Stimulated activated CD4-positive, alpha-beta T cell treated with anti-CD3 and anti-CD28 coated beads, Interleukin-2, amount 100 ng/mL, for 48 hours (primary cell): ENCODE measurements at regions not wholly inside any gene's neighbourhood (a gene's known extent, or its start where the extent isn't known, plus 50 kb on each side); places are given as distances from the start of the nearest gene placed in this dataset.

Experiments used
- DNase-seq, 2 donors: peaks; one replicate each; pipeline ENCODE4 v3.0.0-alpha.2; 2020

DNA sequence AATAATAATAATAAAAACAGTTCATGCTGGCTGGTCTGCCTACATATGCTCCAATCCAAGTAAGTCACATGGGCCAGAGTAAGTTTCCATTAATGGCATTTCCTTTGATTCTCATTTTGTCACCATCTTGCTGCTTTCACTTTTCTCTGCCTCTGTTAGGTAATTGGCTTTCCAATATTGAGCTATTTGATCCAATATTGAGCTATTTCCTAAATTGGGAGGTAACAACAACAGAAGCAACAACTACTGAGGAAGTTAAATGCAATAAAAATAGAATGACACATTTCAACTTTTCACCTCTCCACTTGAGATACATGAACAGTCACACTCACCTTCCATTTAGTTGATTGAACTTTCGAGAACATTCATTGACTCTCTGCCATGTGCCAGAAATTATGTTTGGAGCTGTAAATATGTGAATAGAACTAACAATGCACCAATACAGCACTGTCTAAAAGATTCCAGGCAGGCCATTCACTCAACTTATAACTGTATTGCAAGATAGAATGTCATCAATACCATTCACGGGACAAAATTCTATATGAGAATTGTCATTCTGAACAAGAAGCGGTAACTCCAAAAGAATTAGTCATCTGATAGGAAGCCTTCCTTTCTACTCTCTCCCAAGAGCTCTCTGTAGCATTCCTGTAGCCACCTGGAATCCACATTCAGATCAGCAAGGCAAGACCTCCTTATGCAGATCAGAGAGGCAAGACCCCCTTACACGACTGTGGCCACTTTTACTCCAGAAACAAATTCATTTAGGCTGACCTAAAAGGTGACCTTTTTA lies 136.4 kb downstream of the PHLDA1 start:
- DNase-seq, result no peak

DNA sequence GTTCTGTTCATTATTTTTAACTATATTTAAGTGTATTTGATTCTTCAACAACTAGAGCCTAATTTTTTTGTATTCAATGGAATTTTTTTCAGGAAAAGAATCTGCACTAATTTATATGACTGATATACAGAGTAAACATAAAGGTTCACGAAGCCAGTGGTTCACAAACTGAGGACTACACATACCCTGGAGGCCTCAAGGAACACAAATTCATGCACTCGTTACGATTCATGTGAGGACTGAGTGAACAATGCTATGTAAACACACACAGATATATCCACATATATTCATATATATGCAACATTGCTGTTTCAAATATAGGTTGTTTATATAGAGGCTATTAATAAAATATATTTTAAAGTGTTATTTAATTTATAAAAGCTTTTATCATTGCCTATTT lies 137.8 kb downstream of the PHLDA1 start:
- DNase-seq, result no peak

- no peak for DNase-seq
Observed at GRCh38 chr12:75892731-75893408, 138.7 kb downstream of the PHLDA1 start.

GRCh38 chr12:75891072-75891471 lies 140.5 kb downstream of the PHLDA1 start:
- no peak for DNase-seq

DNA sequence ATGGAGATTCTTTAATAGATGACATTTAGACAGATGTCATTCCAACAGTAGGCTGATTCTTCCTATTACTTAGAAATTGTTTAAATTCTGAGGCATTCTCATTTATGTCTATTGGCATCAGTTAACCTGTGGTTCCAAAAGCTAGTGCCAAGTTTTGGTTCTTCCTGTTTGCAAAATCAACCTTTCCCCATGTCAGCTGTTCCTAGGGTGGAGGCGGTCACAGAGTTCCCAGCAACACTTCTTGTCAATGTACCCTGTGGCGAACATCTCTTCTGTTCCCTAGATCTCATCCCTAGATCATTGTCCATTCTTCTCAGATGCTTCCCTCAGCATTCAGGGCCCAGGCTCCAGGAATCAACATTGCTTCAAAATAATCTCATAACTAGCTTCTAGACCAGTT lies 140.9 kb downstream of the PHLDA1 start:
- no peak for DNase-seq

- DNase-seq, result no peak
Observed at GRCh38 chr12:75890141-75890540, 141.4 kb downstream of the PHLDA1 start.

DNA sequence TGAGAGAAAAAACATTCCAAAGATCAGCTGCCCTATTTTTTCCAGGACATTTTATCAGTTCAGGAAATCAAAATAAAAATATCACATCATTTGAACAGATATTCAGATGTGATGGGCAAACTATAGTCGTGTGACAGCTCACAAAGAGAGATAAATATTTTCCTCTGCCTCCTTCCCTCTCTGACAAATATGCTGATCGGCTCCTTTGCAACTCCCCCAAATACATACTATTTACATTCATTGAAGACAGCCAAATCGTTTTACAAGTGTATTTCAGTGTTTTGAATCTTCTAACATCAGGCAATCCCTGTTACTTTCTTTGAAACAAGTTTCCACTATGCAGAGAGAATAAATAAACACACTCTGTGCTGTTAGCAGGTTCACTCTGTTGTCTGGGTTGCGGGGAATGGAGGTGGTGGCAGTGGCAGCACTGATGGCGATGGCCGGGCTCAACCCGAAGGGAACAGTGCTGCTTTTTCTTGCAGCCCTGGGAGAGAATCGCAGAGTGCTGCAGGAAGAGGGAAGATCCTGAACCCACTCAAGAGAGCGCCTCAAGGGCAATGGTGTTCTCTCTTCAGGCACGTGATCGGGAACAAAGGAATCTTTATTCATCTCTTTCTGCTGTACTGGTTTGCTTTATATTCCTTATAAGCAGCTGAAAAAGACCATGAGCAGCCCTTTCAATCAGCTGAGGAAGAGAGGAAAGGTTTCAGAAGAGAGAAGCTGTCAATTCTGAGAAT lies 142.5 kb downstream of the PHLDA1 start:
- no peak for DNase-seq

DNA sequence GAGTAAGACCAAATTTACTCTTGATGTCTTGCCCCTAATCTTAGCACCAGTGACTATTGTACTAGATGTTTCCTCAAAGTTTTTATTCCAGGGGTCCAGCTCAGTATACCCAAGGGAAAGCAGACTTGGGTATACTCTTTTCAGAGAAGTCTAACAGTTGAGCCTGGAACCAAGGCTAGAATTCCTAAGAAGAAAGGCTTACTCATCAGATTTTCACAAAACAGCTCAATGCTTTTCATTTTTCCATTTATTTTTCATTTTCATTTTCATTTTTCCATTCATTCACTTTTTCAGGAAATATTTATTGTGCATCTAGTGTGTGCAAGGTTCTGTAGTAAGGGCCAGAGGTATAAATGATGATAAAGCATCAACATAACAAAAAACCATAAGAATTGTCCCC lies 143.2 kb downstream of the PHLDA1 start:
- no peak for DNase-seq

GRCh38 chr12:75887979-75888378 lies 143.6 kb downstream of the PHLDA1 start:
- DNase-seq, result no peak

DNA sequence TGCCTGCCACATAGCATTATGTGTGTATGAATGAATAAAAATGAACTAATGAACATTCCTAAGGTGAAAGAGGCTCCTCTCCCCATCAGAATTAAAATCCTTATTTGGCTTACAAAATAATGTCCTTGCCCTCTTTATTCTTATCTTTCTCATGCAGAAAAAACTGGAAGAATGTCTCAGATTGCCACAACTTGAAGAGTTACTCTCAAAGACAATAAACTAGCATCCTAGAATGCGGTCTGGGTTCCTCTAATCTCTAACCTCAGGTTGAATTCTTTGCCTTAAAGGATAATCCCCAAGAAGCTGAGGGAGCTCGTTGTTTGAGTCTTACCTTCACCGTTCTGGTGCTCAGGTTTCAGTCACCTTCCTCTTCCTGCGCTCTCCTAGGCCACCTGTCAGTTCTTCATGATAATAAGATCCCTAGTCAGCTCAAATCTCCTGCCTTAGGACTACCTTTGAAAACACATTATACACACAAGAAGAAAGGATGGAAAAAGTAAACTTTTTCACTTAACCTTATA lies 147.1 kb downstream of the PHLDA1 start:
- DNase-seq, result no peak

- DNase-seq, result no peak
Observed at GRCh38 chr12:75883241-75883640, 148.3 kb downstream of the PHLDA1 start.

GRCh38 chr12:75882421-75882820 lies 149.2 kb downstream of the PHLDA1 start:
- no peak for DNase-seq

DNA sequence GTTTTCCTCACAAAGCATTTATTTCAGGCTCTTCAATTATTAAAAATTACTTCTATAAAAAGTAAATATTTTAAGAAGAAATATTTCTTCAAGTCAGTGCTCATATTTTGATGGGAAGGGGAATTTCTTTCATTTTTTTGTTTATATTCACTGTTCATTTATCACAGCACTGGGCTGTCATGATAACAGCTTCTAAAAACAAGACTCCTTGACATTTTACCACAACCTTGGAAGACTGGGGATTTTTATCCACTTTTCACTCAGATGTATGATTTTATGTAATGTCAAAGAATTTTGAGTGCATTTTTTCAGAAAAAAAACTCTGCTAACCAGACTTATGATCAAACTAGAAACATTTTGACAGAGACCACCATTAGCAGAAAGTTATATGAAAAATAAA lies 149.7 kb downstream of the PHLDA1 start:
- DNase-seq, result no peak

DNA sequence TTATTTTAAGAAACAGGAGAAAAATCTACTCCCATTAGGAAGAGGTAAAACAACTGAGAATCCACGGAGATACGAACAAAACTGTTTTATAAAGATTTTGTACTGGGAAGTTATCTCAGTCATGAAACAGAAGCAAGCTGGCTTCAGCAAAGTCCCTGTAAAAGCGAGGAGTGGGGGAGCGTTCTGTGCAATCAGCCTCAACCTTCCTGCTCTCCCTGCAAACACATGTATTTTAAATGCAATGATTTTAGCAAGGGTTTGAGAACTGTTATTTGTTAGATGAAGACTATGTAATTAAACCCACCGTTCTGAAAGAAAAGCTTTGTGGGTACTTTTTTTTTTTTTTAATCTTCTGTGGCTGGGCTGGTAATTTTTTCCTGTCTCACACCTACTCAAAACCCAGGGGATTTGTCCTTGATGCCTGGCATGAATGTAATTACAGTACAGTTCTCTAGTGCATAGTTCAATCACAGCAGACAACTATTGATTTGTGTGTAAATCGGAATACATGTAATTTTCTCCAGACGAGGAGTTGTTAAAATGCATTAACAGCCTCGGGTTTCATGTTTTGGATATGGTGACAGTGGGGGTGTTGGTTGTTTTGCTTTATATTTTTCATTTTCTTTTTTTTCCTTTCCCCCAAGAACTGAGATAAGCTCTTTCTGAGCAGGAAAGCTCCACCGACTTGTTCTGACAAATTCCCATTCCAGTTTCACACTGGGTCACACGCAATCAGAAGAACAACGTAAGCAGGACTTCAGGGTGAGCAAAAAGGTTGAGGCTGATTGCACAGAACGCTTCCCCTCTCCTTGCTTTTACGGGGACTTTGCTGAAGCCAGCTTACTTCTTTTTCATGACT lies 153.6 kb downstream of the PHLDA1 start:
- DNase-seq, result no peak

- DNase-seq, result no peak
Observed at GRCh38 chr12:75876832-75877762, 154.5 kb downstream of the PHLDA1 start.

DNA sequence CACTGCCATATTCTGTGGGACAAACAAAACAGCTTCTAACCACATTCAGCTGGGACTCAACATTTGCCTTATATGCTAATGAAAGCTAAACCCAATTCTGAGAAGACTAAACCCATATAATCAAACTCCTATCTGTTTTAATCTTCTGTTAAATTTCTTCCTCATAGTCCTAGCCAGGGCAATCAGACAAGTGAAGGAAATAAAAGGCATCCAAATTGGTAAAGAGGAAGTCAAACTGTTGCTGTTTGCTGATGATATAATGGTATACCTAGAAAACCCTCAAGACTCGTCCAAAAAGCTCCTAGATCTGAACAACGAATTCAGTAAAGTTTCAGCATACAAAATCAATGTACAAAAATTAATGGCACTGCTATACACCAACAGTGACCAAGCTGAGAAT lies 157.1 kb downstream of the PHLDA1 start:
- DNase-seq, result no peak

DNA sequence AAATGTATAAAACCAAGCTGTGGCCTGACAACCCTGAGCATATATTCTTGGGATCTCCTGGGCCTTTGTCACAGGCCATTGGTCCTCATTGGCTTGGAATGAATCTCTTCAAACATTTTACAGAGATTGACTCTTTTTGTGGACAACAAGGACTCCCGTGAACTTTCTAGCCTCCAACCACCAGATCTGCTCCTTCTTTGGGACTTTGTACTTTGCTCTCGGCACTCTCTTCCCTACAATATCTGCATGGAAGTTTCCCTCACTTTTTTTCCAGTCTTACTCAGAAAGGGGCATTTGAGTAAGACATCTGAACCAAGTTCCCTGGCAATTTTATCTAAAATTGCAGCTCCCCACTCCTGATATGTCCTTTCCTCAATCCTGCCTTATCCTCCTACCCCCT lies 158.8 kb downstream of the PHLDA1 start:
- no peak for DNase-seq

- DNase-seq, result no peak
Observed at GRCh38 chr12:75870878-75871277, 160.7 kb downstream of the PHLDA1 start.

GRCh38 chr12:75868501-75868900 lies 163.1 kb downstream of the PHLDA1 start:
- DNase-seq, result no peak

- no peak for DNase-seq
Observed at GRCh38 chr12:75865315-75865714, 166.3 kb downstream of the PHLDA1 start.

DNA sequence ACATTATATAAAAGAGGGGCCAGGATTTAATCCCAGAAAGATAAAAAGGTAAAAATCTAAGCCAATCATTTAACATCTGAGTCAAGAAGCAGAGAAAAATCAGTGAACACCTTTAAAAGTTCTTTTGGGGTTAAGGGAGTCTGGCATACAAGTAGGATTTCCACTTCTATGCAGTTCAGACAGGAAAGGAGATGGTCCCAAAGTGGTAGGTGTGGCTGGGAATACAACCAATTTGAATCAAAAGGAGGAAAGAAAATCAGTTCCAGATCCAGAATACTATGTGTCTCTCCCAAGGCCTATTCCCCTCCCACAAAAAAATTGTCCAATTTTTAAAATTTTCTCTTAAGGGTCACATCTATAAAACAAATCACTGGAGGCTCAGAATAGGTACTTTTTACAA lies 167.4 kb downstream of the PHLDA1 start:
- no peak for DNase-seq

DNA sequence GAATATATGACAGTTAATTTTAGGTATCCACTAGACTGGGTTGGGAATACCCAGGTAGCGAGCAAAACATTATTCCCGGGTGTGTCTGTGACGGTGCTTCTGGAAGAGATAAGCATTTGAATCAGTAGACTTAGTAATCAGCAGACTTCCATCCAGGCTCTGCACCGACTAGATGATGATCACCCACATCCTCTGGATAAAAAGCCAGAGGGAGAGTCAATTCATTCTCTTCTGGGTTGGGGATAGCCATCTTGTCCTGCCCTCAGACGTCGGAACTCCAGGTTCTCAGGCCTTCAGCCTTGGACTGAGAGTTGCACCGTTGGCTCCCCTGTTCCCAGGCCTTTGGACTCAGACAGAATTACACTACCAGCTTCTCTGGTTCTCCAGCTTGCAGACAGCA lies 168.0 kb downstream of the PHLDA1 start:
- DNase-seq, result no peak
